SU-DHL-6 (cell line): ENCODE measurements at regions not wholly inside any gene's neighbourhood (a gene's known extent, or its start where the extent isn't known, plus 50 kb on each side); places are given as distances from the start of the nearest gene placed in this dataset.
"Not testable (repeated sequence)": the region's sequence is repeated elsewhere in the genome, so short reads cannot be mapped to it uniquely, and the experiment has no call there.

Experiments used
- H2AFZ ChIP-seq: fragments of 200-600 bp; sonication (generic); 2 replicates; pipeline ENCODE4 v1.6.1; 2014; ENCODE audit warnings: low read depth, mild to moderate bottlenecking, moderate library complexity, mixed read lengths, antibody characterized with exemption, low read length; ENCODE audit not compliant: severe bottlenecking
- H3F3A ChIP-seq: fragments of 200-600 bp; shearing (Covaris generic); 2 replicates; pipeline ENCODE4 v1.6.0; 2016; ENCODE audit warnings: antibody characterized with exemption, mild to moderate bottlenecking; ENCODE audit not compliant: insufficient read depth
- H3K27ac ChIP-seq: fragments of 200-600 bp; sonication (generic); 2 replicates; pipeline ENCODE4 v1.5.1; 2016; ENCODE audit warnings: low read depth, mild to moderate bottlenecking, low read length, moderate library complexity, mixed read lengths
- H3K27me3 ChIP-seq: fragments of 200-600 bp; sonication (generic), shearing (Covaris generic); 2 replicates; pipeline ENCODE4 v1.6.0; 2014; ENCODE audit warnings: mild to moderate bottlenecking, low read length
- H3K36me3 ChIP-seq: fragments of 200-600 bp; sonication (generic); 2 replicates; pipeline ENCODE4 v1.6.1; 2014; ENCODE audit warnings: mild to moderate bottlenecking, low read length, mixed read lengths
- H3K4me2 ChIP-seq: fragments of 300-600, 200-600 bp; shearing (Covaris generic), sonication (generic); 2 replicates; pipeline ENCODE4 v1.6.0; 2014; ENCODE audit warnings: low read length, low read depth, mild to moderate bottlenecking; ENCODE audit not compliant: poor library complexity, severe bottlenecking
- H3K4me3 ChIP-seq: fragments of 200-600 bp; sonication (generic); 2 replicates; pipeline ENCODE4 v1.5.1; 2014; ENCODE audit warnings: antibody characterized with exemption, low read length, mild to moderate bottlenecking, mixed read lengths; ENCODE audit not compliant: insufficient read depth, poor library complexity, severe bottlenecking
- H3K79me2 ChIP-seq: fragments of 200-600 bp; sonication (generic); 2 replicates; pipeline ENCODE4 v1.6.1; 2014; ENCODE audit warnings: mild to moderate bottlenecking, low read length, moderate library complexity; ENCODE audit not compliant: insufficient read depth
- H3K9ac ChIP-seq: fragments of 200-600 bp; sonication (generic); 2 replicates; pipeline ENCODE4 v1.7.0; 2014; ENCODE audit warnings: mild to moderate bottlenecking, low read length
- H3K9me2 ChIP-seq: fragments of 200-600 bp; sonication (generic); replicated peaks from 2 replicates; pipeline ENCODE4 v1.6.1; 2014; ENCODE audit warnings: low read length; ENCODE audit not compliant: insufficient read depth
- H3K9me3 ChIP-seq: fragments of 200-600 bp; sonication (generic); 2 replicates; pipeline ENCODE4 v1.6.1; 2014; ENCODE audit warnings: low read length, mixed read lengths; ENCODE audit not compliant: insufficient read depth
- H4K20me1 ChIP-seq: fragments of 200-600 bp; sonication (generic); 2 replicates; pipeline ENCODE4 v1.6.1; 2014; ENCODE audit warnings: low read depth, mild to moderate bottlenecking, antibody characterized with exemption, low read length, moderate library complexity, mixed read lengths
- EZH2phosphoT487 ChIP-seq: fragments of 200-600 bp; sonication (generic), shearing (Covaris generic); conservative IDR thresholded peaks from 2 replicates; pipeline ENCODE4 v1.6.1; 2018; ENCODE audit warnings: mild to moderate bottlenecking, antibody characterized with exemption, low read length, moderate library complexity, mixed read lengths
- TF ChIP-seq, protein P1 (sequence below): fragments of 200-600 bp; sonication (generic); IDR thresholded peaks from one replicate; pipeline ENCODE4 v1.5.1; 2017; ENCODE audit warnings: antibody characterized with exemption, mild to moderate bottlenecking, low read length, moderate library complexity; ENCODE audit not compliant: insufficient read depth, poor library complexity, severe bottlenecking

- no peak overlapping the region for H3K4me2 ChIP-seq
- H3K79me2 ChIP-seq, result no peaks in the 10 kb centered on the region
- H3K9ac ChIP-seq, result no peak overlapping the region
- no peaks in the 10 kb centered on the region for H3K36me3 ChIP-seq
- no peak overlapping the region for H3K27ac ChIP-seq
- no peak overlapping the region for H3K4me3 ChIP-seq
- no peaks in the 10 kb centered on the region for H3K27me3 ChIP-seq
- no peaks in the 10 kb centered on the region for H3K9me3 ChIP-seq
- H2AFZ ChIP-seq, result no peak overlapping the region
- no peaks in the 10 kb centered on the region for H3K9me2 ChIP-seq
- no peaks in the 10 kb centered on the region for H3F3A ChIP-seq
- TF ChIP-seq EZH2phosphoT487, result no peak
- TF ChIP-seq, protein P1, sequence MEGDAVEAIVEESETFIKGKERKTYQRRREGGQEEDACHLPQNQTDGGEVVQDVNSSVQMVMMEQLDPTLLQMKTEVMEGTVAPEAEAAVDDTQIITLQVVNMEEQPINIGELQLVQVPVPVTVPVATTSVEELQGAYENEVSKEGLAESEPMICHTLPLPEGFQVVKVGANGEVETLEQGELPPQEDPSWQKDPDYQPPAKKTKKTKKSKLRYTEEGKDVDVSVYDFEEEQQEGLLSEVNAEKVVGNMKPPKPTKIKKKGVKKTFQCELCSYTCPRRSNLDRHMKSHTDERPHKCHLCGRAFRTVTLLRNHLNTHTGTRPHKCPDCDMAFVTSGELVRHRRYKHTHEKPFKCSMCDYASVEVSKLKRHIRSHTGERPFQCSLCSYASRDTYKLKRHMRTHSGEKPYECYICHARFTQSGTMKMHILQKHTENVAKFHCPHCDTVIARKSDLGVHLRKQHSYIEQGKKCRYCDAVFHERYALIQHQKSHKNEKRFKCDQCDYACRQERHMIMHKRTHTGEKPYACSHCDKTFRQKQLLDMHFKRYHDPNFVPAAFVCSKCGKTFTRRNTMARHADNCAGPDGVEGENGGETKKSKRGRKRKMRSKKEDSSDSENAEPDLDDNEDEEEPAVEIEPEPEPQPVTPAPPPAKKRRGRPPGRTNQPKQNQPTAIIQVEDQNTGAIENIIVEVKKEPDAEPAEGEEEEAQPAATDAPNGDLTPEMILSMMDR, result no peak
- no peaks in the 10 kb centered on the region for H4K20me1 ChIP-seq
Observed at GRCh38 chrX:98296129-98296528, 1412.4 kb downstream of the RPA4 start.

DNA sequence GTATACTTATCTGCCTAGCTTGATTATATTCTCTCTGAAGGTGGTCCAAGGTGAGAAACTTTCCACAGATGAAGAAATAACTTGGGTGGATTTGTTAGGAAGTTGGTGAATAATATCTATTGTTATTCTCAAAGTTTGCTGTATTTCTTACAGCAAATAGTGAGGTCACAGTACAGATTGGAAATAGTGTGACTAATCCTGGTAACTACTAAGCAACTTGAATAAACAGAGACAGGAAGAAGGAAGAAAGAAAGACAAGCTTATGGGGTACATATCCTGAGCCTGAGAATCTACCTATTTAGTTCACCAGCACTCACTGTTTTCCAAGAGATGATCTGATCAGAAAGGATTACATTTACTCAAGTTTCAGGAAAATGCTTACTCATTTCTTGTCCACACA is 1416.1 kb downstream of the RPA4 start:
- H3K4me2 ChIP-seq, result no peak overlapping the region

GRCh38 chrX:98300536-98300935 is 1416.8 kb downstream of the RPA4 start:
- not testable (repeated sequence) for H3F3A ChIP-seq, H3K79me2 ChIP-seq, H3K36me3 ChIP-seq, H3K9ac ChIP-seq, H3K9me3 ChIP-seq, H3K9me2 ChIP-seq, H3K4me3 ChIP-seq, H2AFZ ChIP-seq, H4K20me1 ChIP-seq, H3K27ac ChIP-seq, H3K27me3 ChIP-seq, H3K4me2 ChIP-seq

More for the DNA sequence above, 1416.1 kb downstream of the RPA4 start:
- Histone ChIP-seq H3K9me2 (no peaks in the 10 kb centered on the region), H3K36me3 (no peaks in the 10 kb centered on the region), H3K27me3 (no peaks in the 10 kb centered on the region), H3F3A (no peaks in the 10 kb centered on the region), H4K20me1 (no peaks in the 10 kb centered on the region), H2AFZ (no peak overlapping the region), H3K4me3 (no peak overlapping the region), H3K9me3 (no peaks in the 10 kb centered on the region), H3K79me2 (no peaks in the 10 kb centered on the region), H3K27ac (no peak overlapping the region), H3K9ac (no peak overlapping the region)
- TF ChIP-seq EZH2phosphoT487, result no peak
- TF ChIP-seq, protein P1, result no peak

DNA sequence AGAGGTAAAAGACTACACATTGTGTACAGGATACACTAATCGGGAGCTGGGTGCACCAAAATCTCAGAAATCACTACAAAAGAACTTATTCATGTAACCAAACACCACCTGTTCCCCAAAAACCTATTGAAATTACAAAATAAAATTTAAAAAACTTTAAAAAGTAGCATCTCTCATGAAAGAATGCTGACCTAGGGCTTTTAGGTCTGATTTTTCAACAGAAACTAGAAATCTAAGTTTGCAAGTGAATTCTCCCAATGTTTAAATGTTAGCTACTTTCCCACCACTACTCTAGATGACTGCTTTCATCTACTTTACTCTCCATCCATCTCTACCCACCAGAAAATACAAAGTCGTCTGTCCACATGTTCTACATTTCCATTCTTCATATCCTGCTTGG is 1447.7 kb downstream of the RPA4 start:
- H3K36me3 ChIP-seq, result no peaks in the 10 kb centered on the region
- no peak overlapping the region for H3K4me2 ChIP-seq
- no peak overlapping the region for H3K27ac ChIP-seq

More for the DNA sequence above, 1447.7 kb downstream of the RPA4 start:
- Histone ChIP-seq H3K79me2 (no peaks in the 10 kb centered on the region), H3K9me3 (no peaks in the 10 kb centered on the region), H3K4me3 (no peak overlapping the region), H3F3A (no peaks in the 10 kb centered on the region), H3K9ac (no peak overlapping the region), H4K20me1 (no peaks in the 10 kb centered on the region), H3K27me3 (no peaks in the 10 kb centered on the region), H2AFZ (no peak overlapping the region), H3K9me2 (no peaks in the 10 kb centered on the region)
- TF ChIP-seq EZH2phosphoT487, result no peak
- TF ChIP-seq, protein P1, result no peak
